GM18858 (cell line): ENCODE measurements at regions not wholly inside any gene's neighbourhood (a gene's known extent, or its start where the extent isn't known, plus 50 kb on each side); places are given as distances from the start of the nearest gene placed in this dataset.
"Not testable (repeated sequence)": the region's sequence is repeated elsewhere in the genome, so short reads cannot be mapped to it uniquely, and the experiment has no call there.

ENCODE experiments used
- ATAC-seq: cut with Tn5 transposase; IDR thresholded peaks from one replicate; pipeline ENCODE4 v1.9.1; 2021; ENCODE audit not compliant: unreplicated experiment

- no peak for ATAC-seq
These were observed 1573.3 kb downstream of the SI start for GRCh38 chr3:163504974-163505373.

GRCh38 chr3:163499736-163500219 is 1578.5 kb downstream of the SI start:
- not testable (repeated sequence) for ATAC-seq

GRCh38 chr3:163498842-163499735 is 1579.2 kb downstream of the SI start:
- not testable (repeated sequence) for ATAC-seq

- no peak for ATAC-seq
These were observed 1586.6 kb downstream of the SI start for GRCh38 chr3:163491714-163492113.

- peak; percentile 79 for ATAC-seq
These were observed 1588.2 kb downstream of the SI start for GRCh38 chr3:163490119-163490518.

- ATAC-seq: no peak
These were observed 1595.6 kb downstream of the SI start for GRCh38 chr3:163482695-163483094.

- no peak for ATAC-seq
These were observed 1596.6 kb downstream of the SI start for GRCh38 chr3:163481738-163482137.

GRCh38 chr3:163476179-163476578 is 1602.1 kb downstream of the SI start:
- no peak for ATAC-seq

- ATAC-seq: no peak
These were observed 1603.5 kb downstream of the SI start for GRCh38 chr3:163474766-163475165.

- no peak for ATAC-seq
These were observed 1609.6 kb downstream of the SI start for GRCh38 chr3:163468531-163469335.

- no peak for ATAC-seq
These were observed 1615.8 kb downstream of the SI start for GRCh38 chr3:163462446-163462845.

- ATAC-seq: no peak
These were observed 1627.6 kb downstream of the SI start for GRCh38 chr3:163450698-163451097.

GRCh38 chr3:163438760-163439159 is 1639.5 kb downstream of the SI start:
- ATAC-seq: no peak

- ATAC-seq: no peak
These were observed 1655.6 kb downstream of the SI start for GRCh38 chr3:163422671-163423070.

- ATAC-seq: no peak
These were observed 1686.7 kb downstream of the SI start for GRCh38 chr3:163391407-163392181.

GRCh38 chr3:163384383-163384782 is 1693.9 kb downstream of the SI start:
- ATAC-seq: no peak

- no peak for ATAC-seq
These were observed 1696.1 kb downstream of the SI start for GRCh38 chr3:163382183-163382582.

GRCh38 chr3:163368168-163368567 is 1710.1 kb downstream of the SI start:
- no peak for ATAC-seq

GRCh38 chr3:163364717-163365116 is 1713.6 kb downstream of the SI start:
- no peak for ATAC-seq

- no peak for ATAC-seq
These were observed 1716.1 kb downstream of the SI start for GRCh38 chr3:163362151-163362550.

GRCh38 chr3:163361357-163361878 is 1716.9 kb downstream of the SI start:
- not testable (repeated sequence) for ATAC-seq
